BLaER1 (cell line): ENCODE measurements at regions not wholly inside any gene's neighbourhood (a gene's known extent, or its start where the extent isn't known, plus 50 kb on each side); places are given as distances from the start of the nearest gene placed in this dataset.

Experiments used
- H3K27ac ChIP-seq: shearing (Covaris generic); formaldehyde crosslinking; 2 replicates; pipeline ENCODE4 v1.8.1; 2022
- H3K27me3 ChIP-seq: shearing (Covaris generic); formaldehyde crosslinking; 2 replicates; pipeline ENCODE4 v1.8.1; 2022
- H3K36me3 ChIP-seq: shearing (Covaris generic); formaldehyde crosslinking; 2 replicates; pipeline ENCODE4 v1.8.1; 2022
- H3K4me1 ChIP-seq: shearing (Covaris generic); formaldehyde crosslinking; 2 replicates; pipeline ENCODE4 v1.8.1; 2022
- H3K4me2 ChIP-seq: shearing (Covaris generic); formaldehyde crosslinking; 2 replicates; pipeline ENCODE4 v1.8.1; 2022
- H3K4me3 ChIP-seq: shearing (Covaris generic); formaldehyde crosslinking; 2 replicates; pipeline ENCODE4 v1.8.1; 2022
- H3K9ac ChIP-seq: shearing (Covaris generic); formaldehyde crosslinking; 2 replicates; pipeline ENCODE4 v1.8.1; 2022
- H3K9me3 ChIP-seq: shearing (Covaris generic); formaldehyde crosslinking; 2 replicates; pipeline ENCODE4 v1.8.1; 2022
- H4K20me1 ChIP-seq: shearing (Covaris generic); formaldehyde crosslinking; 2 replicates; pipeline ENCODE4 v1.8.1; 2022
- Cebpa-rat ChIP-seq: shearing (Covaris generic); IDR thresholded peaks from 2 replicates; pipeline ENCODE4 v1.8.1; 2022

- H3K9ac ChIP-seq: no peak overlapping the region
- no peak for TF ChIP-seq Cebpa-rat
- H4K20me1 ChIP-seq: no peaks in the 10 kb centered on the region
These were observed 89.1 kb upstream of the E2F3 start for GRCh38 chr6:20312606-20313005.

GRCh38 chr6:20313051-20313450, 88.6 kb upstream of the E2F3 start:
- Histone ChIP-seq H3K9me3 (no peaks in the 10 kb centered on the region), H3K27me3 (no peaks in the 10 kb centered on the region), H3K4me3 (no peak overlapping the region), H3K36me3 (no peaks in the 10 kb centered on the region), H3K27ac (no peak overlapping the region), H4K20me1 (no peaks in the 10 kb centered on the region), H3K4me2 (no peak overlapping the region), H3K4me1 (no peaks in the 10 kb centered on the region), H3K9ac (no peak overlapping the region)
- TF ChIP-seq Cebpa-rat: no peak

More at GRCh38 chr6:20312606-20313005, 89.1 kb upstream of the E2F3 start:
- Histone ChIP-seq H3K27ac (no peak overlapping the region), H3K4me1 (no peaks in the 10 kb centered on the region), H3K4me3 (no peak overlapping the region), H3K4me2 (no peak overlapping the region), H3K27me3 (no peaks in the 10 kb centered on the region), H3K9me3 (no peaks in the 10 kb centered on the region), H3K36me3 (no peaks in the 10 kb centered on the region)

GRCh38 chr6:20313960-20314530, 87.6 kb upstream of the E2F3 start:
- no peaks in the 10 kb centered on the region for H3K36me3 ChIP-seq
- H3K27ac ChIP-seq: no peak overlapping the region
- H3K9me3 ChIP-seq: peaks cover 8% of the 10 kb centered on the region
- H3K4me1 ChIP-seq: no peaks in the 10 kb centered on the region
- H3K27me3 ChIP-seq: no peaks in the 10 kb centered on the region
- no peak for TF ChIP-seq Cebpa-rat
- no peak overlapping the region for H3K4me3 ChIP-seq
- no peak overlapping the region for H3K9ac ChIP-seq
- H3K4me2 ChIP-seq: no peak overlapping the region
- H4K20me1 ChIP-seq: no peaks in the 10 kb centered on the region

GRCh38 chr6:20314866-20315845, 86.5 kb upstream of the E2F3 start:
- TF ChIP-seq Cebpa-rat: no peak
- no peak overlapping the region for H3K9ac ChIP-seq
- H3K4me1 ChIP-seq: no peaks in the 10 kb centered on the region
- H3K27ac ChIP-seq: no peak overlapping the region
- no peaks in the 10 kb centered on the region for H3K27me3 ChIP-seq
- no peak overlapping the region for H3K4me2 ChIP-seq
- H3K36me3 ChIP-seq: no peaks in the 10 kb centered on the region
- peaks cover 14% of the 10 kb centered on the region for H3K9me3 ChIP-seq
- no peaks in the 10 kb centered on the region for H4K20me1 ChIP-seq
- H3K4me3 ChIP-seq: no peak overlapping the region

GRCh38 chr6:20317430-20317829, 84.2 kb upstream of the E2F3 start:
- Histone ChIP-seq H3K4me1 (no peaks in the 10 kb centered on the region), H3K9ac (no peak overlapping the region), H4K20me1 (no peaks in the 10 kb centered on the region), H3K27me3 (no peaks in the 10 kb centered on the region), H3K9me3 (peaks cover 22% of the 10 kb centered on the region), H3K4me3 (no peak overlapping the region), H3K4me2 (no peak overlapping the region), H3K36me3 (no peaks in the 10 kb centered on the region), H3K27ac (no peak overlapping the region)
- no peak for TF ChIP-seq Cebpa-rat

GRCh38 chr6:20318851-20319387, 82.8 kb upstream of the E2F3 start:
- Histone ChIP-seq H3K4me2 (no peak overlapping the region), H4K20me1 (no peaks in the 10 kb centered on the region), H3K4me1 (no peaks in the 10 kb centered on the region), H3K27me3 (no peaks in the 10 kb centered on the region), H3K9ac (no peak overlapping the region), H3K4me3 (no peak overlapping the region), H3K36me3 (no peaks in the 10 kb centered on the region), H3K27ac (no peak overlapping the region), H3K9me3 (peaks cover 22% of the 10 kb centered on the region)
- TF ChIP-seq Cebpa-rat: no peak

- TF ChIP-seq Cebpa-rat: no peak
- Histone ChIP-seq H3K4me1 (no peaks in the 10 kb centered on the region), H3K4me2 (peak overlapping the region; percentile 20), H3K4me3 (no peak overlapping the region), H3K27ac (0 out of 2 replicates have a peak overlapping the region, but pooled peaks have one; percentile 20), H3K36me3 (no peaks in the 10 kb centered on the region), H3K9me3 (peaks cover 22% of the 10 kb centered on the region), H3K27me3 (no peaks in the 10 kb centered on the region), H4K20me1 (no peaks in the 10 kb centered on the region), H3K9ac (no peak overlapping the region)
These were observed 81.9 kb upstream of the E2F3 start for GRCh38 chr6:20319520-20320357.

GRCh38 chr6:20325641-20326421, 75.8 kb upstream of the E2F3 start:
- peaks cover 4% of the 10 kb centered on the region; the same call in 1 of the 2 replicates for H3K27me3 ChIP-seq
- H3K9me3 ChIP-seq: peaks cover 2% of the 10 kb centered on the region; the same call in 1 of the 2 replicates
- no peak overlapping the region for H3K4me2 ChIP-seq
- no peaks in the 10 kb centered on the region for H3K4me1 ChIP-seq
- no peaks in the 10 kb centered on the region for H4K20me1 ChIP-seq
- H3K36me3 ChIP-seq: no peaks in the 10 kb centered on the region
- no peak overlapping the region for H3K9ac ChIP-seq
- H3K27ac ChIP-seq: no peak overlapping the region
- no peak overlapping the region for H3K4me3 ChIP-seq
- no peak for TF ChIP-seq Cebpa-rat

- no peak overlapping the region for H3K9ac ChIP-seq
- H3K27ac ChIP-seq: no peak overlapping the region
- H3K36me3 ChIP-seq: no peaks in the 10 kb centered on the region
- no peaks in the 10 kb centered on the region for H3K4me1 ChIP-seq
- no peaks in the 10 kb centered on the region for H4K20me1 ChIP-seq
- H3K9me3 ChIP-seq: no peaks in the 10 kb centered on the region
- TF ChIP-seq Cebpa-rat: no peak
- H3K27me3 ChIP-seq: peaks cover 4% of the 10 kb centered on the region; the same call in 1 of the 2 replicates
- H3K4me3 ChIP-seq: no peak overlapping the region
- no peak overlapping the region for H3K4me2 ChIP-seq
These were observed 75.3 kb upstream of the E2F3 start for GRCh38 chr6:20326422-20326728.
